Lower leg skin (tissue), 3 donors: ENCODE measurements at regions not wholly inside any gene's neighbourhood (a gene's known extent, or its start where the extent isn't known, plus 50 kb on each side); places are given as distances from the start of the nearest gene placed in this dataset.

Experiments used
- CTCF ChIP-seq, 3 donors: fragments of 450-650 bp; IDR thresholded peaks; one replicate each; pipeline ENCODE4 v1.5.1; 2016; ENCODE audit warnings: antibody characterized with exemption in 3 of 3, mild to moderate bottlenecking in 3 of 3, moderate library complexity in 2 of 3
- POLR2A ChIP-seq, 2 donors: fragments of 450-650 bp; IDR thresholded peaks; one replicate each; pipeline ENCODE4 v1.6.1; 2016 to 2017; ENCODE audit warnings: antibody characterized with exemption in 2 of 2, mild to moderate bottlenecking in 1 of 2, moderate library complexity in 1 of 2

GRCh38 chr15:69530991-69531664 lies 78.5 kb downstream of the RPLP1 start:
- TF ChIP-seq POLR2A (IDR thresholded peaks at IDR 0.05): no peak
- no peak for TF ChIP-seq CTCF (IDR thresholded peaks at IDR 0.05)
